CD4-positive, alpha-beta T cell (primary cell): ENCODE measurements at regions not wholly inside any gene's neighbourhood (a gene's known extent, or its start where the extent isn't known, plus 50 kb on each side); places are given as distances from the start of the nearest gene placed in this dataset.
"Not testable (repeated sequence)": the region's sequence is repeated elsewhere in the genome, so short reads cannot be mapped to it uniquely, and the experiment has no call there.

Experiments
- ATAC-seq: fragments of 200-7000 bp; cut with Tn5 transposase; one replicate; pipeline ENCODE4 v1.10.0; 2022; ENCODE audit warnings: mild to moderate bottlenecking; ENCODE audit not compliant: poor library complexity
- CTCF ChIA-PET: fragments of 350-600 bp; sonication (Branson Sonifier 250); formaldehyde crosslinking; loops from one replicate; lab custom pipeline; 2021; ENCODE audit warnings: antibody characterized with exemption, inconsistent platforms; lab: Charles Lee
- POLR2A ChIA-PET: fragments of 350-600 bp; sonication (Branson Sonifier 250); formaldehyde crosslinking; loops from one replicate; lab custom pipeline; 2021; ENCODE audit warnings: antibody characterized with exemption, inconsistent platforms; lab: Charles Lee
- DNase-seq, 14 experiments: peaks; one replicate each; pipeline ENCODE4 v3.0.0-alpha.2; 2013 to 2020; ENCODE audit warnings: mixed read lengths in 2 of 14
- H3K27ac ChIP-seq, 2 donors: one replicate each; pipeline versions ENCODE4 v1.5.1 to v1.7.0; 2013; ENCODE audit warnings: low read length in 2 of 2, low read depth in 1 of 2, mild to moderate bottlenecking in 1 of 2
- H3K27me3 ChIP-seq, 2 experiments: 1 replicate in 1 of 2; 2 replicates in 1 of 2; pipeline versions ENCODE4 v1.6.1 to v1.7.0; 2013; ENCODE audit warnings: low read length in 2 of 2, control low read depth in 1 of 2, mild to moderate bottlenecking in 1 of 2, moderate library complexity in 1 of 2; ENCODE audit not compliant: insufficient read depth in 2 of 2, control insufficient read depth in 1 of 2
- H3K36me3 ChIP-seq: one replicate; pipeline ENCODE4 v1.6.1; 2013; ENCODE audit warnings: low read length, control low read depth; ENCODE audit not compliant: insufficient read depth
- H3K4me1 ChIP-seq: one replicate; pipeline ENCODE4 v1.6.1; 2013; ENCODE audit warnings: low read length, control low read depth; ENCODE audit not compliant: insufficient read depth
- H3K4me3 ChIP-seq: one replicate; pipeline ENCODE4 v1.5.1; 2013; ENCODE audit warnings: mild to moderate bottlenecking, low read length, moderate library complexity
- H3K9me3 ChIP-seq, 2 experiments: 1 replicate in 1 of 2; 2 replicates in 1 of 2; pipeline versions ENCODE4 v1.6.1 to v1.7.0; 2013; ENCODE audit warnings: low read length in 2 of 2, mild to moderate bottlenecking in 2 of 2, control low read depth in 1 of 2, moderate library complexity in 1 of 2; ENCODE audit not compliant: control insufficient read depth in 1 of 2, insufficient read depth in 1 of 2
- H3K27ac Mint-ChIP-seq: one replicate; pipeline ENCODE4 v1.8.0; 2020; ENCODE audit warnings: mixed read lengths
- H3K27me3 Mint-ChIP-seq: one replicate; pipeline ENCODE4 v1.8.0; 2021; ENCODE audit warnings: mixed read lengths
- H3K36me3 Mint-ChIP-seq: one replicate; pipeline ENCODE4 v1.8.0; 2021; ENCODE audit warnings: low read depth, mixed read lengths
- H3K4me1 Mint-ChIP-seq: one replicate; pipeline ENCODE4 v1.8.0; 2021; ENCODE audit warnings: low read depth, mixed read lengths
- H3K4me3 Mint-ChIP-seq: one replicate; pipeline ENCODE4 v1.8.0; 2020; ENCODE audit warnings: mild to moderate bottlenecking, mixed read lengths
- H3K9me3 Mint-ChIP-seq: one replicate; pipeline ENCODE4 v1.8.0; 2020; ENCODE audit warnings: mixed read lengths
- CTCF ChIP-seq: fragments of 200-600 bp; IDR thresholded peaks from one replicate; pipeline ENCODE4 v1.8.0; 2022; ENCODE audit warnings: antibody characterized with exemption, mild to moderate bottlenecking
- intact Hi-C, 2 experiments: fragments of 100-400 bp; cut with DNase I in 1 of 2; cut with micrococcal nuclease in 1 of 2; formaldehyde crosslinking; loops; one replicate each; pipeline versions ENCODE4 v1.15.1 to v1.9.0; 2023 to 2025; cut with DNase I, micrococcal nuclease

GRCh38 chr1:115445090-115445489 lies 107.0 kb upstream of the NGF start:
- ChIA-PET POLR2A (no interaction called here), CTCF (no interaction called here)
- Histone ChIP-seq H3K27me3 (no peaks in the 10 kb centered on the region), H3K27ac (no peak overlapping the region), H3K36me3 (no peaks in the 10 kb centered on the region), H3K9me3 (no peaks in the 10 kb centered on the region), H3K4me3 (no peak overlapping the region), H3K4me1 (no peaks in the 10 kb centered on the region)
- peaks cover 9% of the 10 kb centered on the region for H3K27me3 Mint-ChIP-seq
- no peaks in the 10 kb centered on the region for H3K9me3 Mint-ChIP-seq
- no peak for TF ChIP-seq CTCF
- intact Hi-C loops: no loop called here
- no peak overlapping the region for H3K27ac Mint-ChIP-seq
- DNase-seq: no peak
- no peak for ATAC-seq
- no peaks in the 10 kb centered on the region for H3K4me1 Mint-ChIP-seq
- H3K4me3 Mint-ChIP-seq: no peak overlapping the region
- H3K36me3 Mint-ChIP-seq: no peaks in the 10 kb centered on the region

DNA sequence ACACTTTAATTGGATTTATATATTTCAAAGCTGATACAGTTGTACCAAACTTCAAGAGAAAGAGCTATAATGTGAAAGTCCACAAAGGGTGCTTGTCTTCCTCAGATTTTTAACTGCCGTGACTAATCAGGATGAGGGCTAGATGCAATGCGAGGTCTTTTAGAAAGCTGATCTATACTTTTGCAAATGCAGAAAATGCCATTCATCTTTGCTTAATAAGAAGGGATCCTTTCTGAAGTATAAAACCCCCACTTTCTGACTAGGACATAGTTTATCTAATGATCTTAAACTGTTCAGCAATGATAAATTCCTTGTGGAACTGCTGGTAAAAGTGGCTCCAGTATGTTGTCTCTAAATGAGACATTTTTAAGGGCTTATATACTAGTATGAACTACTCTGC lies 102.7 kb upstream of the NGF start:
- ATAC-seq (no peak), DNase-seq (no peak)
- H3K4me3 Mint-ChIP-seq: no peak overlapping the region
- Histone ChIP-seq H3K9me3 (no peaks in the 10 kb centered on the region), H3K4me3 (no peak overlapping the region), H3K4me1 (no peaks in the 10 kb centered on the region), H3K36me3 (no peaks in the 10 kb centered on the region), H3K27me3 (no peaks in the 10 kb centered on the region), H3K27ac (no peak overlapping the region)
- ChIA-PET POLR2A (no interaction called here), CTCF (no interaction called here)
- H3K4me1 Mint-ChIP-seq: no peaks in the 10 kb centered on the region
- peaks cover 9% of the 10 kb centered on the region for H3K27me3 Mint-ChIP-seq
- no peaks in the 10 kb centered on the region for H3K36me3 Mint-ChIP-seq
- TF ChIP-seq CTCF: no peak
- H3K9me3 Mint-ChIP-seq: no peaks in the 10 kb centered on the region
- H3K27ac Mint-ChIP-seq: no peak overlapping the region
- intact Hi-C loops: no loop called here

- H3K9me3 Mint-ChIP-seq, CTCF ChIA-PET, H3K27me3 ChIP-seq, intact Hi-C loops, H3K4me1 ChIP-seq, H3K36me3 Mint-ChIP-seq, H3K4me3 ChIP-seq, H3K27me3 Mint-ChIP-seq, H3K27ac ChIP-seq, H3K9me3 ChIP-seq, H3K4me3 Mint-ChIP-seq, H3K4me1 Mint-ChIP-seq, DNase-seq, H3K27ac Mint-ChIP-seq, POLR2A ChIA-PET, H3K36me3 ChIP-seq, ATAC-seq: not testable (repeated sequence)
Observed at GRCh38 chr1:115439520-115439919, 101.5 kb upstream of the NGF start.

DNA sequence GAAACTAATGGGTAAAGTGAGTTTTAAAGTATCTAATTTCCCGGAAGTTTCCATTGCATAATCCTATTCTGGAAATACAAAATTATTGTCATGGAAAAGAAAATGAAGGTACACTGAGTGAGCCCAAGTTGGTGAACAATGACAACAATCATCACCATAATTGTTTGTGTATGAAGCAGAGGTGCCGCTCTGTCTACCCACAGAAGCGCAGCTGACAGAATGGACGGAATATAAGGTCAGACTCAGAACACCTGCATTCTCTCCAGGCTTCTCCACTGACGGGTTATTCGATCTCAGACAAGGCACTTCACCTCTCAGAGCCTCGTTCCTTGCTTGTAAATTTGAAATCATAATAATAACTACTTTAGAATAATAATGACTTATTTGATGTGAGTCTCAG lies 99.1 kb upstream of the NGF start:
- no peak for TF ChIP-seq CTCF
- intact Hi-C loops: no loop called here
- Mint-ChIP-seq H3K27me3 (peaks cover 8% of the 10 kb centered on the region), H3K27ac (no peak overlapping the region), H3K4me3 (no peak overlapping the region), H3K4me1 (no peaks in the 10 kb centered on the region), H3K36me3 (no peaks in the 10 kb centered on the region), H3K9me3 (no peaks in the 10 kb centered on the region)
- CTCF ChIA-PET: no interaction called here
- POLR2A ChIA-PET: no interaction called here
- H3K27me3 ChIP-seq: peaks cover 0 to 3% of the 10 kb centered on the region in 2 experiments
- H3K4me1 ChIP-seq: no peaks in the 10 kb centered on the region
- no peak overlapping the region for H3K27ac ChIP-seq
- DNase-seq (no peak), ATAC-seq (no peak)
- H3K36me3 ChIP-seq: no peaks in the 10 kb centered on the region
- no peak overlapping the region for H3K4me3 ChIP-seq
- no peaks in the 10 kb centered on the region for H3K9me3 ChIP-seq
